ENCODE measurements at regions not wholly inside any gene's neighbourhood (a gene's known extent, or its start where the extent isn't known, plus 50 kb on each side); places are given as distances from the start of the nearest gene placed in this dataset.

- H3K36me3 Mint-ChIP-seq (ENCODE audit: low read depth) = peaks cover 7% of the 10 kb centered on the region
- no peaks in the 10 kb centered on the region for H3K9me3 Mint-ChIP-seq
- peaks cover 62% of the 10 kb centered on the region for H3K4me1 Mint-ChIP-seq (ENCODE audit: low read depth)
- intact Hi-C loops (cut with micrococcal nuclease) = loop anchor here (5.0 kb wide), 2 partner anchors 118 to 183 kb away; no protein-coding TSS in a partner anchor
- H3K27ac Mint-ChIP-seq = peak overlapping the region; percentile 98
- peak overlapping the region; percentile 6 for H3K4me3 Mint-ChIP-seq
- no peaks in the 10 kb centered on the region for H3K27me3 Mint-ChIP-seq
These were observed 187.4 kb downstream of the ARL4C start for GRCh38 chr2:234309431-234309830.

- H3K27ac Mint-ChIP-seq = peak overlapping the region; percentile 98
- no peaks in the 10 kb centered on the region for H3K9me3 Mint-ChIP-seq
- H3K4me3 Mint-ChIP-seq = peak overlapping the region; percentile 45
- peaks cover 60% of the 10 kb centered on the region for H3K4me1 Mint-ChIP-seq (ENCODE audit: low read depth)
- H3K36me3 Mint-ChIP-seq (ENCODE audit: low read depth) = peaks cover 7% of the 10 kb centered on the region
- no peaks in the 10 kb centered on the region for H3K27me3 Mint-ChIP-seq
- intact Hi-C loops (cut with micrococcal nuclease) = loop anchor here (1.0 to 5.0 kb wide), 4 partner anchors 19 to 183 kb away; no protein-coding TSS in a partner anchor
These were observed 188.1 kb downstream of the ARL4C start for GRCh38 chr2:234308813-234309195.

- Mint-ChIP-seq H3K27ac (peak overlapping the region; percentile 98), H3K9me3 (no peaks in the 10 kb centered on the region), H3K4me1 (ENCODE audit: low read depth) (peaks cover 60% of the 10 kb centered on the region), H3K36me3 (ENCODE audit: low read depth) (peaks cover 7% of the 10 kb centered on the region), H3K4me3 (peak overlapping the region; percentile 45), H3K27me3 (no peaks in the 10 kb centered on the region)
- intact Hi-C loops (cut with micrococcal nuclease) = loop anchor here (1.0 to 5.0 kb wide), 4 partner anchors 18 to 184 kb away; no protein-coding TSS in a partner anchor
These were observed 188.6 kb downstream of the ARL4C start for GRCh38 chr2:234308073-234308812.

- Mint-ChIP-seq H3K36me3 (ENCODE audit: low read depth) (peaks cover 7% of the 10 kb centered on the region), H3K9me3 (no peaks in the 10 kb centered on the region), H3K27ac (peak overlapping the region; percentile 98), H3K27me3 (peaks cover 3% of the 10 kb centered on the region), H3K4me3 (peak overlapping the region; percentile 45), H3K4me1 (ENCODE audit: low read depth) (peaks cover 64% of the 10 kb centered on the region)
- intact Hi-C loops (cut with micrococcal nuclease) = loop anchor here (5.0 kb wide), 2 partner anchors 120 to 185 kb away; no protein-coding TSS in a partner anchor
These were observed 189.4 kb downstream of the ARL4C start for GRCh38 chr2:234307322-234307961.

GRCh38 chr2:234306426-234307173, 190.3 kb downstream of the ARL4C start:
- Mint-ChIP-seq H3K4me3 (peak overlapping the region; percentile 45), H3K27ac (peak overlapping the region; percentile 98), H3K9me3 (no peaks in the 10 kb centered on the region), H3K36me3 (ENCODE audit: low read depth) (peaks cover 7% of the 10 kb centered on the region), H3K4me1 (ENCODE audit: low read depth) (peaks cover 66% of the 10 kb centered on the region), H3K27me3 (peaks cover 3% of the 10 kb centered on the region)
- intact Hi-C loops (cut with micrococcal nuclease) = loop anchor here (5.0 kb wide), 2 partner anchors 121 to 186 kb away; no protein-coding TSS in a partner anchor

GRCh38 chr2:234305846-234306245, 191.0 kb downstream of the ARL4C start:
- intact Hi-C loops (cut with micrococcal nuclease) = loop anchor here (5.0 kb wide), 2 partner anchors 121 to 186 kb away; no protein-coding TSS in a partner anchor
- no peak overlapping the region for H3K4me3 Mint-ChIP-seq

GRCh38 chr2:234304950-234305349, 191.9 kb downstream of the ARL4C start:
- peaks cover 7% of the 10 kb centered on the region for H3K36me3 Mint-ChIP-seq (ENCODE audit: low read depth)

More at GRCh38 chr2:234305846-234306245, 191.0 kb downstream of the ARL4C start:
- peaks cover 66% of the 10 kb centered on the region for H3K4me1 Mint-ChIP-seq (ENCODE audit: low read depth)
- H3K27ac Mint-ChIP-seq = peak overlapping the region; percentile 98
- no peaks in the 10 kb centered on the region for H3K9me3 Mint-ChIP-seq
- peaks cover 7% of the 10 kb centered on the region for H3K36me3 Mint-ChIP-seq (ENCODE audit: low read depth)
- peaks cover 3% of the 10 kb centered on the region for H3K27me3 Mint-ChIP-seq

GRCh38 chr2:234302664-234302991, 194.3 kb downstream of the ARL4C start:
- Mint-ChIP-seq H3K9me3 (no peaks in the 10 kb centered on the region), H3K27ac (peak overlapping the region; percentile 35), H3K4me3 (no peak overlapping the region), H3K4me1 (ENCODE audit: low read depth) (peaks cover 49% of the 10 kb centered on the region), H3K27me3 (peaks cover 5% of the 10 kb centered on the region), H3K36me3 (ENCODE audit: low read depth) (no peaks in the 10 kb centered on the region)
- intact Hi-C loops (cut with micrococcal nuclease) = no loop called here

More at GRCh38 chr2:234304950-234305349, 191.9 kb downstream of the ARL4C start:
- intact Hi-C loops (cut with micrococcal nuclease) = loop anchor here (5.0 kb wide), 2 partner anchors 122 to 187 kb away; no protein-coding TSS in a partner anchor
- Mint-ChIP-seq H3K9me3 (no peaks in the 10 kb centered on the region), H3K27me3 (peaks cover 3% of the 10 kb centered on the region), H3K4me1 (ENCODE audit: low read depth) (peaks cover 66% of the 10 kb centered on the region), H3K27ac (peak overlapping the region; percentile 61), H3K4me3 (no peak overlapping the region)

GRCh38 chr2:234300932-234301823, 195.7 kb downstream of the ARL4C start:
- Mint-ChIP-seq H3K9me3 (no peaks in the 10 kb centered on the region), H3K4me1 (ENCODE audit: low read depth) (peaks cover 43% of the 10 kb centered on the region), H3K36me3 (ENCODE audit: low read depth) (no peaks in the 10 kb centered on the region), H3K27ac (no peak overlapping the region), H3K4me3 (no peak overlapping the region), H3K27me3 (peaks cover 8% of the 10 kb centered on the region)
- intact Hi-C loops (cut with micrococcal nuclease) = no loop called here

- Mint-ChIP-seq H3K9me3 (no peaks in the 10 kb centered on the region), H3K36me3 (ENCODE audit: low read depth) (no peaks in the 10 kb centered on the region), H3K27me3 (peaks cover 8% of the 10 kb centered on the region), H3K4me3 (no peak overlapping the region), H3K4me1 (ENCODE audit: low read depth) (peaks cover 43% of the 10 kb centered on the region), H3K27ac (no peak overlapping the region)
- intact Hi-C loops (cut with micrococcal nuclease) = no loop called here
These were observed 196.4 kb downstream of the ARL4C start for GRCh38 chr2:234300391-234300925.

GRCh38 chr2:234298918-234299317, 198.0 kb downstream of the ARL4C start:
- Mint-ChIP-seq H3K27ac (peak overlapping the region; percentile 75), H3K27me3 (peaks cover 8% of the 10 kb centered on the region), H3K4me3 (no peak overlapping the region), H3K9me3 (no peaks in the 10 kb centered on the region), H3K36me3 (ENCODE audit: low read depth) (no peaks in the 10 kb centered on the region), H3K4me1 (ENCODE audit: low read depth) (peaks cover 41% of the 10 kb centered on the region)
- intact Hi-C loops (cut with micrococcal nuclease) = no loop called here

GRCh38 chr2:234296991-234297390, 199.9 kb downstream of the ARL4C start:
- H3K27ac Mint-ChIP-seq = peak overlapping the region; percentile 79
- intact Hi-C loops (cut with micrococcal nuclease) = no loop called here
- no peaks in the 10 kb centered on the region for H3K36me3 Mint-ChIP-seq (ENCODE audit: low read depth)
- H3K9me3 Mint-ChIP-seq = peaks cover 6% of the 10 kb centered on the region
- no peak overlapping the region for H3K4me3 Mint-ChIP-seq
- peaks cover 46% of the 10 kb centered on the region for H3K4me1 Mint-ChIP-seq (ENCODE audit: low read depth)
- H3K27me3 Mint-ChIP-seq = peaks cover 4% of the 10 kb centered on the region

- H3K9me3 Mint-ChIP-seq = peaks cover 6% of the 10 kb centered on the region
- no peaks in the 10 kb centered on the region for H3K36me3 Mint-ChIP-seq (ENCODE audit: low read depth)
- H3K27ac Mint-ChIP-seq = peak overlapping the region; percentile 93
- H3K4me1 Mint-ChIP-seq (ENCODE audit: low read depth) = peaks cover 68% of the 10 kb centered on the region
- intact Hi-C loops (cut with micrococcal nuclease) = no loop called here
- no peak overlapping the region for H3K4me3 Mint-ChIP-seq
- H3K27me3 Mint-ChIP-seq = peaks cover 4% of the 10 kb centered on the region
These were observed 202.9 kb downstream of the ARL4C start for GRCh38 chr2:234293973-234294372.

Measured in dendritic cell treated with granulocyte-macrophage colony-stimulating factor and Interleukin-4, amounts not matched to agents 40 ng/mL and 50 ng/mL, for 4 days (primary cell).